ENCODE measurements at regions not wholly inside any gene's neighbourhood (a gene's known extent, or its start where the extent isn't known, plus 50 kb on each side); places are given as distances from the start of the nearest gene placed in this dataset.

DNA sequence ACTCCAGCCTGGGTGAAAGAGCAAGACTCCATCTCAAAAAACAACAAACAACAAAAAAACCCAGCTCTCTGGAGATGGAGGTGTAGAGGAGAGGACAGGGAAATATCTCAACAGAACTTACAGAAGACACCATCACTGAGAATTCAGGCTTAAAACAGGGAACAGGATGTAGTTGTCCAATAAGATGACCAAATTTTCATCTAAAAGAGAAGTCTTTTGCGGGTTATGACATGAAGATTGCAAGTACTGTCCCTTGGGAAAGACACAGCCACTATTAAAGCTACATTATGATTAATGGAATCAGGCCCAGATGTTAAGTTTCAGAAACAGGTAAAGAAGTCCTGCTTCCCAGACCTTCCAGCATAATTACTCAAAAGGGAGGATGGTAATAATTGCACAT lies 235.2 kb upstream of the NRP1 start:
- TF ChIP-seq, protein P1, sequence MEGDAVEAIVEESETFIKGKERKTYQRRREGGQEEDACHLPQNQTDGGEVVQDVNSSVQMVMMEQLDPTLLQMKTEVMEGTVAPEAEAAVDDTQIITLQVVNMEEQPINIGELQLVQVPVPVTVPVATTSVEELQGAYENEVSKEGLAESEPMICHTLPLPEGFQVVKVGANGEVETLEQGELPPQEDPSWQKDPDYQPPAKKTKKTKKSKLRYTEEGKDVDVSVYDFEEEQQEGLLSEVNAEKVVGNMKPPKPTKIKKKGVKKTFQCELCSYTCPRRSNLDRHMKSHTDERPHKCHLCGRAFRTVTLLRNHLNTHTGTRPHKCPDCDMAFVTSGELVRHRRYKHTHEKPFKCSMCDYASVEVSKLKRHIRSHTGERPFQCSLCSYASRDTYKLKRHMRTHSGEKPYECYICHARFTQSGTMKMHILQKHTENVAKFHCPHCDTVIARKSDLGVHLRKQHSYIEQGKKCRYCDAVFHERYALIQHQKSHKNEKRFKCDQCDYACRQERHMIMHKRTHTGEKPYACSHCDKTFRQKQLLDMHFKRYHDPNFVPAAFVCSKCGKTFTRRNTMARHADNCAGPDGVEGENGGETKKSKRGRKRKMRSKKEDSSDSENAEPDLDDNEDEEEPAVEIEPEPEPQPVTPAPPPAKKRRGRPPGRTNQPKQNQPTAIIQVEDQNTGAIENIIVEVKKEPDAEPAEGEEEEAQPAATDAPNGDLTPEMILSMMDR (IDR thresholded peaks at IDR 0.05; ENCODE audit: borderline replicate concordance, extremely low read depth, low read length, poor library complexity, severe bottlenecking): no peak
- TF ChIP-seq EZH2 (IDR thresholded peaks at IDR 0.05; ENCODE audit: borderline replicate concordance, low read depth, low read length, severe bottlenecking): no peak
